ENCODE measurements at regions not wholly inside any gene's neighbourhood (a gene's known extent, or its start where the extent isn't known, plus 50 kb on each side); places are given as distances from the start of the nearest gene placed in this dataset.

GRCh38 chr11:70495351-70496310, 97.3 kb downstream of the CTTN start (continued):
- no peak for TF ChIP-seq FIP1L1 (IDR thresholded peaks at IDR 0.05; ENCODE audit: low read depth, low read length, poor library complexity, severe bottlenecking)
- no peak for TF ChIP-seq ZBTB34 (CRISPR knock-in tag; IDR thresholded peaks at IDR 0.05)
- TF ChIP-seq RHOXF2B (CRISPR knock-in tag; conservative IDR thresholded peaks at IDR 0.05): no peak
- no peak for TF ChIP-seq SUPT5H (IDR thresholded peaks at IDR 0.05)
- TF ChIP-seq STAT5A (IDR thresholded peaks at IDR 0.05; ENCODE audit: borderline replicate concordance, low read length): no peak

- no TSS peak for BruUV-seq (replicated peaks)
- H3K9ac ChIP-seq (ENCODE audit: insufficient read depth in 1 of 2, low read depth in 2 of 2, low read length in 2 of 2): no peak overlapping the region
- TF ChIP-seq POU5F1 (IDR thresholded peaks at IDR 0.05; ENCODE audit: borderline replicate concordance, low read depth, low read length, partially characterized antibody) (no peak), CBFA2T2 (conservative IDR thresholded peaks at IDR 0.05) (no peak), ZBTB2 (IDR thresholded peaks at IDR 0.05) (no peak), ARID3A (IDR thresholded peaks at IDR 0.05; ENCODE audit: borderline replicate concordance, low read depth, low read length) (no peak), E2F3 (CRISPR knock-in tag; IDR thresholded peaks at IDR 0.05) (no peak), FOXJ3 (CRISPR knock-in tag; IDR thresholded peaks at IDR 0.05) (no peak), VEZF1 (CRISPR knock-in tag; IDR thresholded peaks at IDR 0.05) (no peak)
- FAIRE-seq: no peak
- H2AFZ ChIP-seq (ENCODE audit: low read depth, low read length): no peak overlapping the region
- no peaks in the 10 kb centered on the region; a peak in 1 of 5 replicates for H3K4me1 ChIP-seq (replicated peaks in 1 of 2; ENCODE audit: control insufficient read depth in 2 of 2, insufficient read depth in 2 of 2, low read length in 2 of 2)
- in situ Hi-C loops (cut with MboI): no loop called here
- peaks cover 8% of the 10 kb centered on the region; the same call in 1 of the 2 replicates for H4K20me1 ChIP-seq (replicated peaks; ENCODE audit: control insufficient read depth, insufficient read depth, low read length)
- H3K4me2 ChIP-seq (ENCODE audit: insufficient read depth, low read length): no peak overlapping the region
- ChIA-PET POLR2A (interaction anchor here (0.6 kb wide), 1 partner anchor 12 kb away, joined by 3 read pairs; no protein-coding TSS in a partner anchor), CTCF (ENCODE audit: low intra/inter-chr PET ratio) (no interaction called here)
- DNase-seq (ENCODE audit: extremely low read depth in 1 of 4, low spot score in 3 of 4): no peak
- H3K9me1 ChIP-seq (ENCODE audit: control insufficient read depth, insufficient read depth, low read length): no peaks in the 10 kb centered on the region
- ATAC-seq: no peak
- intact Hi-C loops (cut with micrococcal nuclease): no loop called here
- no peaks in the 10 kb centered on the region for H3K9me3 ChIP-seq (replicated peaks; ENCODE audit: control insufficient read depth, insufficient read depth, low read depth, low read length)
- H3K36me3 ChIP-seq (ENCODE audit: control insufficient read depth, insufficient read depth, low read length): no peaks in the 10 kb centered on the region
- 2% methylated on average over 16 of the region's 16 CpGs for WGBS (ENCODE audit: insufficient coverage, low coverage, missing lambda C conversion rate)
- no peak overlapping the region for H3K4me3 ChIP-seq
- no peaks in the 10 kb centered on the region for H3K79me2 ChIP-seq (ENCODE audit: control insufficient read depth, insufficient read depth, low read length)
- H3K27me3 ChIP-seq (ENCODE audit: control insufficient read depth in 2 of 2, insufficient read depth in 2 of 2, low read length in 2 of 2): peaks cover 33 to 82% of the 10 kb centered on the region in 2 experiments; a peak in 4 of 5 replicates
- no peak overlapping the region for H3K27ac ChIP-seq (ENCODE audit: extremely low read depth, low read depth, low read length)
Observed at GRCh38 chr11:70496591-70497535, 98.5 kb downstream of the CTTN start.

Measured in K562 (cell line).